ENCODE measurements at regions not wholly inside any gene's neighbourhood (a gene's known extent, or its start where the extent isn't known, plus 50 kb on each side); places are given as distances from the start of the nearest gene placed in this dataset.

DNA sequence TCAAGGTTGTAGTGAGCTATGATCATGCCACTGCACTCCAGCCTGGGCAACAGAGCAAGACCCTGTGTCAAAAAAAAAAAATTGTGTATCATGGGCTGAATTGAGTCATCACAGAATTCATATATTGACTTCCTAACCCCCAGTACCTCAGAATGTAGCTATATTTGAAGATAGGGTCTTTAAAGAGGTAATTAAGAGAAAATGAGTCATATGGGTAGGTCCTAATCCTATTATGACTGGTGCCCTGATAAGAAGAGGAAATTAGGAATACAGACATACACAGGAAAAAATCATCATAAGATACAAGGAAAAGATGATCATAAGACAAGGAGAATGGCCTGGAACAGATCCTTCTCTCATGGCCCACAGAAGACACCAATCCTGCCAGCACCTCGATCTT, 466.4 kb upstream of the ACVR2A start:
- TF ChIP-seq, protein P1, sequence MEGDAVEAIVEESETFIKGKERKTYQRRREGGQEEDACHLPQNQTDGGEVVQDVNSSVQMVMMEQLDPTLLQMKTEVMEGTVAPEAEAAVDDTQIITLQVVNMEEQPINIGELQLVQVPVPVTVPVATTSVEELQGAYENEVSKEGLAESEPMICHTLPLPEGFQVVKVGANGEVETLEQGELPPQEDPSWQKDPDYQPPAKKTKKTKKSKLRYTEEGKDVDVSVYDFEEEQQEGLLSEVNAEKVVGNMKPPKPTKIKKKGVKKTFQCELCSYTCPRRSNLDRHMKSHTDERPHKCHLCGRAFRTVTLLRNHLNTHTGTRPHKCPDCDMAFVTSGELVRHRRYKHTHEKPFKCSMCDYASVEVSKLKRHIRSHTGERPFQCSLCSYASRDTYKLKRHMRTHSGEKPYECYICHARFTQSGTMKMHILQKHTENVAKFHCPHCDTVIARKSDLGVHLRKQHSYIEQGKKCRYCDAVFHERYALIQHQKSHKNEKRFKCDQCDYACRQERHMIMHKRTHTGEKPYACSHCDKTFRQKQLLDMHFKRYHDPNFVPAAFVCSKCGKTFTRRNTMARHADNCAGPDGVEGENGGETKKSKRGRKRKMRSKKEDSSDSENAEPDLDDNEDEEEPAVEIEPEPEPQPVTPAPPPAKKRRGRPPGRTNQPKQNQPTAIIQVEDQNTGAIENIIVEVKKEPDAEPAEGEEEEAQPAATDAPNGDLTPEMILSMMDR (IDR thresholded peaks at IDR 0.05): no peak
- TF ChIP-seq POLR2AphosphoS5 (IDR thresholded peaks at IDR 0.05) (no peak), POLR2A (IDR thresholded peaks at IDR 0.05) (no peak)
